DND-41 (cell line): ENCODE measurements at regions not wholly inside any gene's neighbourhood (a gene's known extent, or its start where the extent isn't known, plus 50 kb on each side); places are given as distances from the start of the nearest gene placed in this dataset.

ENCODE experiments used
- EZH2 ChIP-seq: IDR thresholded peaks from 3 replicates; pipeline ENCODE4 v1.6.1; 2012; ENCODE audit warnings: borderline replicate concordance, low read depth, mild to moderate bottlenecking, moderate library complexity, low read length, inconsistent platforms; ENCODE audit not compliant: severe bottlenecking
- TF ChIP-seq, protein P1 (sequence below): IDR thresholded peaks from 2 replicates; pipeline ENCODE4 v1.5.1; 2012; ENCODE audit warnings: borderline replicate concordance, low read length, moderate library complexity, mild to moderate bottlenecking; ENCODE audit not compliant: poor library complexity, severe bottlenecking; ENCODE audit errors: extremely low read depth

DNA sequence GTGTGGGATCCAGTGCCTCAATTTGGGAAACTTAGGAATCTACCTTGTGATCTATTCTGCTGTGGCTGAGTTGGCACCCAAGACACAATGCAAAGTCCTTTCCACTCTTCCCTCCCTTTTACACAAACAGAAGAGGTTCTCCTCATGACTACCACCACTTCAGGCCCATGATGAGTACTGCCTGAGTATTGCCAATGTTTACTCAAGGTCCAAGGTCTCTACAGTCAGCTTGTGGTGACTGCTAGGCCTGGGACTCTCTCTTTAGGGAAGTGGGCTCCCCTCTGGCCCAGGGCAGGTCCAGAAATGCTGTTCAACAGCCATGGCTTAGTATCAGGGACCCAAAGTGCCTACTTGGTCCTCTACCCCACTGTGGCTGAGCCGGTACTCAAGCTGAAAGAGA lies 56.8 kb upstream of the PEX5L start:
- TF ChIP-seq, protein P1, sequence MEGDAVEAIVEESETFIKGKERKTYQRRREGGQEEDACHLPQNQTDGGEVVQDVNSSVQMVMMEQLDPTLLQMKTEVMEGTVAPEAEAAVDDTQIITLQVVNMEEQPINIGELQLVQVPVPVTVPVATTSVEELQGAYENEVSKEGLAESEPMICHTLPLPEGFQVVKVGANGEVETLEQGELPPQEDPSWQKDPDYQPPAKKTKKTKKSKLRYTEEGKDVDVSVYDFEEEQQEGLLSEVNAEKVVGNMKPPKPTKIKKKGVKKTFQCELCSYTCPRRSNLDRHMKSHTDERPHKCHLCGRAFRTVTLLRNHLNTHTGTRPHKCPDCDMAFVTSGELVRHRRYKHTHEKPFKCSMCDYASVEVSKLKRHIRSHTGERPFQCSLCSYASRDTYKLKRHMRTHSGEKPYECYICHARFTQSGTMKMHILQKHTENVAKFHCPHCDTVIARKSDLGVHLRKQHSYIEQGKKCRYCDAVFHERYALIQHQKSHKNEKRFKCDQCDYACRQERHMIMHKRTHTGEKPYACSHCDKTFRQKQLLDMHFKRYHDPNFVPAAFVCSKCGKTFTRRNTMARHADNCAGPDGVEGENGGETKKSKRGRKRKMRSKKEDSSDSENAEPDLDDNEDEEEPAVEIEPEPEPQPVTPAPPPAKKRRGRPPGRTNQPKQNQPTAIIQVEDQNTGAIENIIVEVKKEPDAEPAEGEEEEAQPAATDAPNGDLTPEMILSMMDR = no peak
- TF ChIP-seq EZH2 = no peak
